NB4 (cell line): ENCODE measurements at regions not wholly inside any gene's neighbourhood (a gene's known extent, or its start where the extent isn't known, plus 50 kb on each side); places are given as distances from the start of the nearest gene placed in this dataset.

Experiments used
- MYC ChIP-seq: IDR thresholded peaks from 2 replicates; pipeline ENCODE4 v1.6.1; 2011; ENCODE audit warnings: low read depth, low read length
- TF ChIP-seq, protein P1 (sequence below): IDR thresholded peaks from one replicate; pipeline ENCODE4 v1.5.1; 2012; ENCODE audit warnings: low read depth, low read length

DNA sequence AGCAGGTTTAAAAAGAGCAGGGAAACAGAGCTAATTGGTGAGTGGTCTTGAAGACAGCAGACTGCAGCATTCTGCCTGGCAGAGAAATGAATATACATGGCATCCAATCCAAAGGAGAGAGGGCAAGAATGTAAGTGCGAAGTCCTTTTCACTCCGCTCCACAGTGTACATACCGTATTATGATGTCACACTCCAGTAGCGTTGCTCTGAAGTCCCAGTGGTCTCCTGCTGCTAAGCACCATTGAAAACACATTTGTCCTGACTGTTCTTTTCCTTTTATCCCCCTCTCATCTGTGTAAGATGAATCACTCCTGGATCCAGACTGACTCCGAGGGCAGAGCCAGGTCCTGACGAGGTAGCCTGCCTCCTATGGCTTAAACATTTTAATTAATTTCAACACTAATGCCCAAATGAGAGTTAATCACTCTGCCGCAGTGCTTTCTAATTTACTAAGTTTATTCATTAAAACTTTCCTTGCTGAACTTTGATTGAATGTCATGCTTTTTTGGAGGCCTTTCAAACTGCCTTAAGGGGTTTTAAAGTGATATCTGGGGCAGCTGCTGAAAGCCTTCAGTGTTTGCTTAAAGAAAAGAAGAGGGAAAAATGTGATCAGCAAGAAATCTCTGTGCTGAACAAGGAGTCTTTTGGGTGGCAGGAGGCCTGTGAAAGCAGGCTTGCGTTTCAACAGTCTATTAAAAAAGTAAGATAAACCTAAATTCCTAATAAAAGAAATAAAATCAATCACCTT, 227.2 kb downstream of the ATG4C start:
- TF ChIP-seq, protein P1, sequence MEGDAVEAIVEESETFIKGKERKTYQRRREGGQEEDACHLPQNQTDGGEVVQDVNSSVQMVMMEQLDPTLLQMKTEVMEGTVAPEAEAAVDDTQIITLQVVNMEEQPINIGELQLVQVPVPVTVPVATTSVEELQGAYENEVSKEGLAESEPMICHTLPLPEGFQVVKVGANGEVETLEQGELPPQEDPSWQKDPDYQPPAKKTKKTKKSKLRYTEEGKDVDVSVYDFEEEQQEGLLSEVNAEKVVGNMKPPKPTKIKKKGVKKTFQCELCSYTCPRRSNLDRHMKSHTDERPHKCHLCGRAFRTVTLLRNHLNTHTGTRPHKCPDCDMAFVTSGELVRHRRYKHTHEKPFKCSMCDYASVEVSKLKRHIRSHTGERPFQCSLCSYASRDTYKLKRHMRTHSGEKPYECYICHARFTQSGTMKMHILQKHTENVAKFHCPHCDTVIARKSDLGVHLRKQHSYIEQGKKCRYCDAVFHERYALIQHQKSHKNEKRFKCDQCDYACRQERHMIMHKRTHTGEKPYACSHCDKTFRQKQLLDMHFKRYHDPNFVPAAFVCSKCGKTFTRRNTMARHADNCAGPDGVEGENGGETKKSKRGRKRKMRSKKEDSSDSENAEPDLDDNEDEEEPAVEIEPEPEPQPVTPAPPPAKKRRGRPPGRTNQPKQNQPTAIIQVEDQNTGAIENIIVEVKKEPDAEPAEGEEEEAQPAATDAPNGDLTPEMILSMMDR, result no peak
- TF ChIP-seq MYC, result no peak
